Neuronal stem cell (in vitro differentiated cells): ENCODE measurements at regions not wholly inside any gene's neighbourhood (a gene's known extent, or its start where the extent isn't known, plus 50 kb on each side); places are given as distances from the start of the nearest gene placed in this dataset.

ENCODE experiments used
- DNase-seq: peaks from one replicate; pipeline ENCODE4 v3.0.0-alpha.2; 2013; ENCODE audit warnings: low spot score
- H2AFZ ChIP-seq: one replicate; pipeline ENCODE4 v1.6.1; 2013; ENCODE audit warnings: mild to moderate bottlenecking, low read length, inconsistent platforms
- H2AK5ac ChIP-seq: 2 replicates; pipeline ENCODE4 v1.6.1; 2013; ENCODE audit warnings: low read depth, mild to moderate bottlenecking, inconsistent platforms, low read length, moderate library complexity, mixed read lengths
- H2BK120ac ChIP-seq: 2 replicates; pipeline ENCODE4 v1.6.1; 2013; ENCODE audit warnings: low read depth, mild to moderate bottlenecking, inconsistent platforms, low read length, moderate library complexity, mixed read lengths
- H2BK12ac ChIP-seq: one replicate; pipeline ENCODE4 v1.6.1; 2013; ENCODE audit warnings: low read length, inconsistent platforms
- H2BK15ac ChIP-seq: 2 replicates; pipeline ENCODE4 v1.6.1; 2013; ENCODE audit warnings: mild to moderate bottlenecking, low read length, inconsistent platforms, mixed read lengths
- H2BK5ac ChIP-seq: one replicate; pipeline ENCODE4 v1.6.1; 2013; ENCODE audit warnings: inconsistent platforms, mild to moderate bottlenecking, low read length, moderate library complexity
- H3K14ac ChIP-seq: one replicate; pipeline ENCODE4 v1.6.1; 2013; ENCODE audit warnings: low read length, inconsistent platforms
- H3K18ac ChIP-seq: 2 replicates; pipeline ENCODE4 v1.6.1; 2013; ENCODE audit warnings: low read length, inconsistent platforms
- H3K23ac ChIP-seq: 2 replicates; pipeline ENCODE4 v1.6.1; 2013; ENCODE audit warnings: low read depth, mild to moderate bottlenecking, mixed read lengths, low read length, inconsistent platforms; ENCODE audit not compliant: poor library complexity
- H3K27ac ChIP-seq: replicated peaks from 3 replicates; pipeline ENCODE4 v1.5.1; 2013; ENCODE audit warnings: low read length, inconsistent platforms
- H3K27me3 ChIP-seq, 3 experiments: 2 replicates each; pipeline ENCODE4 v1.6.1; 2013; ENCODE audit warnings: low read length in 3 of 3, mild to moderate bottlenecking in 2 of 3, inconsistent platforms in 1 of 3, low read depth in 1 of 3, mixed read lengths in 1 of 3, moderate library complexity in 1 of 3; ENCODE audit not compliant: control insufficient read depth in 3 of 3, insufficient read depth in 3 of 3
- H3K36me3 ChIP-seq, 2 donors: replicated peaks in 1 of 2; 2 replicates each; pipeline ENCODE4 v1.6.1; 2013; ENCODE audit warnings: low read length in 2 of 2; ENCODE audit not compliant: control insufficient read depth in 2 of 2, insufficient read depth in 2 of 2
- H3K4ac ChIP-seq: 2 replicates; pipeline ENCODE4 v1.6.1; 2013; ENCODE audit warnings: inconsistent platforms, mild to moderate bottlenecking, low read length, moderate library complexity
- H3K4me1 ChIP-seq, 2 donors: 1 replicate in 1 of 2; 2 replicates in 1 of 2; pipeline ENCODE4 v1.6.1; 2013; ENCODE audit warnings: low read length in 2 of 2, low read depth in 1 of 2; ENCODE audit not compliant: control insufficient read depth in 2 of 2, insufficient read depth in 1 of 2
- H3K4me2 ChIP-seq: one replicate; pipeline ENCODE4 v1.6.1; 2013; ENCODE audit warnings: mild to moderate bottlenecking, low read length, inconsistent platforms; ENCODE audit not compliant: insufficient read depth, poor library complexity, severe bottlenecking
- H3K4me3 ChIP-seq, 2 donors: 2 replicates each; pipeline ENCODE4 v1.5.1; 2013; ENCODE audit warnings: low read length in 2 of 2, mild to moderate bottlenecking in 2 of 2, inconsistent platforms in 1 of 2, moderate library complexity in 1 of 2
- H3K79me1 ChIP-seq: one replicate; pipeline ENCODE4 v1.6.1; 2013; ENCODE audit warnings: low read depth, mild to moderate bottlenecking, inconsistent platforms, low read length, moderate library complexity
- H3K9ac ChIP-seq: one replicate; pipeline ENCODE4 v1.6.1; 2013; ENCODE audit warnings: mild to moderate bottlenecking, low read depth, low read length, inconsistent platforms; ENCODE audit not compliant: poor library complexity
- H3K9me3 ChIP-seq, 2 donors: replicated peaks in 1 of 2; 2 replicates each; pipeline versions ENCODE3 to v1.6.1; 2013; ENCODE audit warnings: low read length in 2 of 2, mild to moderate bottlenecking in 2 of 2, inconsistent platforms in 1 of 2, low read depth in 1 of 2, mixed read lengths in 1 of 2, moderate library complexity in 1 of 2; ENCODE audit not compliant: control insufficient read depth in 2 of 2, insufficient read depth in 1 of 2
- H4K8ac ChIP-seq: one replicate; pipeline ENCODE4 v1.6.1; 2013; ENCODE audit warnings: low read depth, mild to moderate bottlenecking, inconsistent platforms, low read length, moderate library complexity
- H4K91ac ChIP-seq: one replicate; pipeline ENCODE4 v1.6.1; 2013; ENCODE audit warnings: low read length, low read depth, mild to moderate bottlenecking, inconsistent platforms; ENCODE audit not compliant: poor library complexity
- WGBS, 2 donors: extraction: QIAGEN DNeasy Blood & Tissue Kit; methylation state at CpG; one replicate each; pipeline ENCODE4 v1.1.7; 2013; ENCODE audit warnings: missing lambda C conversion rate in 2 of 2, mixed read lengths in 1 of 2; ENCODE audit not compliant: insufficient read length in 2 of 2, insufficient replicate concordance in 1 of 2; ENCODE audit errors: extremely low coverage in 2 of 2; 5-methylcytosine and 5-hydroxymethylcytosine counted together

- Histone ChIP-seq H3K4ac (no peak overlapping the region), H2BK120ac (no peak overlapping the region), H3K4me2 (no peak overlapping the region), H2AFZ (no peak overlapping the region), H3K27ac (no peak overlapping the region), H4K8ac (no peak overlapping the region), H3K9ac (no peak overlapping the region), H3K79me1 (no peaks in the 10 kb centered on the region), H3K4me1 (peaks cover 0 to 3% of the 10 kb centered on the region in 2 donors), H3K27me3 (no peaks in the 10 kb centered on the region), H3K4me3 (no peak overlapping the region), H3K14ac (no peak overlapping the region), H2BK5ac (no peak overlapping the region), H3K36me3 (no peaks in the 10 kb centered on the region), H2AK5ac (no peak overlapping the region), H2BK15ac (no peak overlapping the region), H3K23ac (no peak overlapping the region), H4K91ac (no peak overlapping the region), H3K18ac (no peak overlapping the region), H2BK12ac (no peak overlapping the region), H3K9me3 (no peaks in the 10 kb centered on the region)
- no peak for DNase-seq
- WGBS, 2 donors = no CpG with 5 or more reads among the region's 1 CpG
These were observed 591.5 kb upstream of the PITX2 start for GRCh38 chr4:111214371-111214770.

- no peak overlapping the region for H4K91ac ChIP-seq
- H3K27ac ChIP-seq = no peak overlapping the region
- no peak overlapping the region for H2BK5ac ChIP-seq
- H2BK15ac ChIP-seq = no peak overlapping the region
- H3K4me3 ChIP-seq = no peak overlapping the region
- H3K14ac ChIP-seq = no peak overlapping the region
- no peaks in the 10 kb centered on the region for H3K79me1 ChIP-seq
- H3K4me1 ChIP-seq = no peaks in the 10 kb centered on the region
- no peaks in the 10 kb centered on the region for H3K27me3 ChIP-seq
- no peak for DNase-seq
- H2BK12ac ChIP-seq = no peak overlapping the region
- H3K18ac ChIP-seq = no peak overlapping the region
- no peak overlapping the region for H2AK5ac ChIP-seq
- no peak overlapping the region for H3K23ac ChIP-seq
- no peak overlapping the region for H3K4ac ChIP-seq
- no peaks in the 10 kb centered on the region for H3K9me3 ChIP-seq
- no peaks in the 10 kb centered on the region for H3K36me3 ChIP-seq
- H2AFZ ChIP-seq = no peak overlapping the region
- H4K8ac ChIP-seq = no peak overlapping the region
- no peak overlapping the region for H2BK120ac ChIP-seq
- H3K9ac ChIP-seq = no peak overlapping the region
- no peak overlapping the region for H3K4me2 ChIP-seq
These were observed 592.9 kb upstream of the PITX2 start for GRCh38 chr4:111215755-111216154.

- H2BK5ac ChIP-seq = no peak overlapping the region
- no peak overlapping the region for H2BK12ac ChIP-seq
- H3K18ac ChIP-seq = no peak overlapping the region
- no peak overlapping the region for H3K4ac ChIP-seq
- H3K4me3 ChIP-seq = no peak overlapping the region
- H3K9me3 ChIP-seq = no peaks in the 10 kb centered on the region
- H4K91ac ChIP-seq = no peak overlapping the region
- no peak overlapping the region for H3K14ac ChIP-seq
- H3K4me1 ChIP-seq = no peaks in the 10 kb centered on the region
- no peak overlapping the region for H3K23ac ChIP-seq
- H2BK120ac ChIP-seq = no peak overlapping the region
- no peak overlapping the region for H2AFZ ChIP-seq
- no peaks in the 10 kb centered on the region for H3K27me3 ChIP-seq
- no peaks in the 10 kb centered on the region for H3K79me1 ChIP-seq
- H4K8ac ChIP-seq = no peak overlapping the region
- H3K4me2 ChIP-seq = no peak overlapping the region
- no peak for DNase-seq
- H3K36me3 ChIP-seq = no peaks in the 10 kb centered on the region
- no peak overlapping the region for H3K27ac ChIP-seq
- no peak overlapping the region for H2BK15ac ChIP-seq
- H2AK5ac ChIP-seq = no peak overlapping the region
- H3K9ac ChIP-seq = no peak overlapping the region
These were observed 593.9 kb upstream of the PITX2 start for GRCh38 chr4:111216791-111217190.

- Histone ChIP-seq H4K8ac (no peak overlapping the region), H2BK120ac (no peak overlapping the region), H3K27ac (no peak overlapping the region), H3K4me3 (no peak overlapping the region), H2BK12ac (no peak overlapping the region), H3K36me3 (no peaks in the 10 kb centered on the region), H3K14ac (no peak overlapping the region), H3K4ac (no peak overlapping the region), H2BK15ac (no peak overlapping the region), H3K27me3 (no peaks in the 10 kb centered on the region), H2AK5ac (no peak overlapping the region), H3K9me3 (no peaks in the 10 kb centered on the region), H2BK5ac (no peak overlapping the region), H3K4me1 (no peaks in the 10 kb centered on the region), H2AFZ (no peak overlapping the region), H3K79me1 (no peaks in the 10 kb centered on the region), H4K91ac (no peak overlapping the region), H3K9ac (no peak overlapping the region), H3K18ac (no peak overlapping the region), H3K23ac (no peak overlapping the region), H3K4me2 (no peak overlapping the region)
- DNase-seq = no peak
These were observed 598.5 kb upstream of the PITX2 start for GRCh38 chr4:111221371-111221770.
